AG04449 (cell line): ENCODE measurements at regions not wholly inside any gene's neighbourhood (a gene's known extent, or its start where the extent isn't known, plus 50 kb on each side); places are given as distances from the start of the nearest gene placed in this dataset.

Source experiments
- CTCF ChIA-PET: fragments of 350-600 bp; formaldehyde crosslinking; extraction: SDS; loops from one replicate; lab custom pipeline; 2021; ENCODE audit warnings: antibody characterized with exemption; lab: Yijun Ruan, JAX
- POLR2A ChIA-PET: fragments of 400-600, 350-600 bp; formaldehyde crosslinking; extraction: SDS; loops from one replicate; lab custom pipeline; 2020; ENCODE audit warnings: antibody characterized with exemption, inconsistent platforms; lab: Yijun Ruan, JAX
- DNase-seq: peaks from one replicate; pipeline ENCODE4 v3.0.0-alpha.2; 2010; ENCODE audit warnings: low read depth, low spot score
- H3K4me3 ChIP-seq: 2 replicates; pipeline ENCODE4 v1.5.1; 2011; ENCODE audit warnings: low read depth, mild to moderate bottlenecking, control low read depth, low read length
- TF ChIP-seq, protein P1 (sequence below): IDR thresholded peaks from one replicate; pipeline ENCODE4 v1.5.1; 2011; ENCODE audit warnings: mild to moderate bottlenecking, moderate library complexity, low read length, control low read depth, inconsistent platforms; ENCODE audit not compliant: insufficient read depth; ENCODE audit errors: missing control alignments

DNA sequence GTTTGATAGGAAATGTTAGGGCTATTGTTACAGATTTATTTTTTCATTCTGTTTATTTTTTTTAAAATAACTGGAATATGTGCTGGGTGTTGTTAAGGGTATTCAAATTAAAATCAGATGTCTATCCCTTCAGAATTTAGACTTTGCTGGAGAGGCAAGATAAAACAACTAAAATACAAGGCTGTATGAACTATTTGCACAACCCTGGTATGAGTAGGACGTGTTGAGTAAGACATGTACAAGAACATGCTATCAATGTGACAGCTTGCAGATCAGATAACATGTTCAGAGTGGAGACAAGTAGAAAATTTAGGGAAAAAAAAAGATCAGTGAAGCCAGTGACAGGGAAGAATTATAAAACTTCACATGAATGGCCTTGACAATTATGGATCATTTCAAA lies 853.5 kb downstream of the METTL15 start:
- H3K4me3 ChIP-seq: no peak overlapping the region
- DNase-seq: no peak
- TF ChIP-seq, protein P1, sequence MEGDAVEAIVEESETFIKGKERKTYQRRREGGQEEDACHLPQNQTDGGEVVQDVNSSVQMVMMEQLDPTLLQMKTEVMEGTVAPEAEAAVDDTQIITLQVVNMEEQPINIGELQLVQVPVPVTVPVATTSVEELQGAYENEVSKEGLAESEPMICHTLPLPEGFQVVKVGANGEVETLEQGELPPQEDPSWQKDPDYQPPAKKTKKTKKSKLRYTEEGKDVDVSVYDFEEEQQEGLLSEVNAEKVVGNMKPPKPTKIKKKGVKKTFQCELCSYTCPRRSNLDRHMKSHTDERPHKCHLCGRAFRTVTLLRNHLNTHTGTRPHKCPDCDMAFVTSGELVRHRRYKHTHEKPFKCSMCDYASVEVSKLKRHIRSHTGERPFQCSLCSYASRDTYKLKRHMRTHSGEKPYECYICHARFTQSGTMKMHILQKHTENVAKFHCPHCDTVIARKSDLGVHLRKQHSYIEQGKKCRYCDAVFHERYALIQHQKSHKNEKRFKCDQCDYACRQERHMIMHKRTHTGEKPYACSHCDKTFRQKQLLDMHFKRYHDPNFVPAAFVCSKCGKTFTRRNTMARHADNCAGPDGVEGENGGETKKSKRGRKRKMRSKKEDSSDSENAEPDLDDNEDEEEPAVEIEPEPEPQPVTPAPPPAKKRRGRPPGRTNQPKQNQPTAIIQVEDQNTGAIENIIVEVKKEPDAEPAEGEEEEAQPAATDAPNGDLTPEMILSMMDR: no peak
- ChIA-PET POLR2A (no interaction called here), CTCF (no interaction called here)

DNA sequence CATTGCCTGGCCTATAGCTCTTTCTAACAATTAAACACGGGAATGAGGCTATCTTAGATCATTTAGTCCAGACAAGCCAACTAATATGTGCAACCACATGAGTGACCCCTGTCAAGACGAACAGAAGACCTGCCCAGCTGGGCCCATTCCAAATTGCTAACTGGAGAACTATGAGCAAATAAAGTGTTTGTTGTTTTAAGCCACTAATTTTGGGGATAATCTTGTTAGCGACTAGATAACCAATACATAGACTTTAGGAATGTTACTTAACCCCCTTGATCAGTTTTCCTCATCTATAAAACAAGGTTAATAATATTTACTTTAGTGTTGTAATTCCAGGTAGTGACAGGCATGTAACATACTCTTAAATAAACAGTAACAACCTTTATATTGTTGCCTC lies 848.3 kb downstream of the METTL15 start:
- POLR2A ChIA-PET: no interaction called here
- H3K4me3 ChIP-seq: no peak overlapping the region
- TF ChIP-seq, protein P1: no peak
- CTCF ChIA-PET: no interaction called here
- no peak for DNase-seq

DNA sequence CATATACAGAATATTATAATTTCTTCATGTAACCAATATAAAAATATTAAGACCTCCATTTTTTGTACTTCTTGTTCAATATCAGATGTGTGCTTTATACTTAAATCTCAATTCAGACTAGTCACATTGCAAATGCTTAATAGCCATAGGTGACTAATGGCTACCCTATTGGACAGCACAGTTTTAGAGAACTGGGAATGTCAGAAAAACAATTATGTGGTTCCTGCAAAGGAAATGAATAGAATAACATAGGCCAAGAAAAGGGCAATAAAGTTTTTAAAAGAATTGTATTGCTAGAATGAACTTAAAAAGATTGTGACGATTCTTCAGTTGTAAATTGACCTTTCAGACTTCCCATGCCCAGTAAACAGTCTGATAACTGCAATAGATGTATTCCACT lies 843.0 kb downstream of the METTL15 start:
- CTCF ChIA-PET: no interaction called here
- DNase-seq: no peak
- TF ChIP-seq, protein P1: no peak
- H3K4me3 ChIP-seq: no peak overlapping the region
- POLR2A ChIA-PET: no interaction called here

DNA sequence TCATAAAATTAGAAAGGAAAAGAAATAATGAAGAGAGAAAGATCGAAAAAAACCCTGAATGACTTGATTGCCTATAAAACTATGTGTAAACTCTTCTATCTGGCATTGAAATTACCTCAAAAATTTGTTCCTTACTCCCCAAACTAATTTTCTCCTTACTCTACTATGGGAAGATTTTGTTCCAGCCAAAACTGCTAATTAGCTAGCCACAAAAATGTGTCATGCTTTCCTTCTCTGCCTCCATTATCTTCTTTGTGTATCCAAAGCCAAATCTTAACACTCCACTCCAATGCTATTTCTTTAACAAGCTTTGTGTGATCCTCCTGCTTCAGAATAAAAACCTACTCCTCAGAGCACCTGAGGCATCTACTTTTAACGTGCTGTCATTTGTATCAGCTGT lies 831.2 kb downstream of the METTL15 start:
- TF ChIP-seq, protein P1: no peak
- POLR2A ChIA-PET: no interaction called here
- CTCF ChIA-PET: no interaction called here
- no peak overlapping the region for H3K4me3 ChIP-seq
- no peak for DNase-seq

DNA sequence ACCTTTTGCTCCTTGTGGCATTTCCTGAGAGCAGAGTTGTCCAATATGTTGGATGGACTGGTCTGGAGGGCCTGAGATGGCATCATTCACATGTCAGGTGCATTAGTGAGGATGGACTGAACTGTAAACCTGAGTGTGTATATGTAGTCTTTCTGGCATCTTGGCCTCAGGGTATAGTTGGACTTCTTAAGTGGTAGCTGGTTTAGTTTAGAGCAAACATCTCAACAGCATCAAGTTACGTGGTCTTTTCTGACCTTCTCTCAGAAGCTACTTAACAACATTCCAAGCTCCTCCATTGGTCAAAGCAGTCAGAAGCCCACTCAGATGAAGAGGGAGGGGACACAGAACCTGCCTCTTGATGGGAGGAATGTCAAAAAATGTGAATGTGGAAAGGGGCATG lies 829.9 kb downstream of the METTL15 start:
- no peak for DNase-seq
- ChIA-PET CTCF (no interaction called here), POLR2A (no interaction called here)
- no peak overlapping the region for H3K4me3 ChIP-seq
- TF ChIP-seq, protein P1: no peak

DNA sequence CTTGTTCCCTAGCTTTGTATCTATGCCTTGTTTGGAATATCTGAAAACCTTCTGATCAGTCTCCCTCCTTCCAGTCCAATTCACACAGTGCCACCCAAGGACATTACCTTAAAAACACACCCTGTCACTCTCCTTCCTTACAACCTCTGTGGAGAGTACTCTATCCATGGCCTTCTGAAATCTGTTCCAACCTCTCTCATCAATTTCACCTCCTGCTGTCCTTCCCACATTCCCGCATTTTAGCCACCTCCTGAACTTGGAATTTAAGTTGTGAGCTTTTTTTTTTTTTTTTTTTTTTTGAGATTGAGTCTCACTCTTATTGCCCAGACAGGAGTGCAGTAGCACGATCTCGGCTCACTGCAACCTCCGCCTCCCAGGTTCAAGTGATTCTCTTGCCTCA lies 824.8 kb downstream of the METTL15 start:
- ChIA-PET POLR2A (no interaction called here), CTCF (no interaction called here)
- DNase-seq: no peak
- TF ChIP-seq, protein P1: no peak
- no peak overlapping the region for H3K4me3 ChIP-seq
